HepG2 (cell line): ENCODE measurements at regions not wholly inside any gene's neighbourhood (a gene's known extent, or its start where the extent isn't known, plus 50 kb on each side); places are given as distances from the start of the nearest gene placed in this dataset.

Source experiments
- ATAC-seq: fragments of 200-7000 bp; cut with Tn5 transposase; 3 replicates; pipeline ENCODE4 v1.9.1; 2020; ENCODE audit warnings: mild to moderate bottlenecking, moderate library complexity
- BruUV-seq: library from RNA; stranded (reverse); fragments of 400-500 nt; replicated peaks from 2 replicates; lab custom pipeline; 2021; lab: Mats Ljungman, UMichigan
- CTCF ChIA-PET: fragments of 300-600 bp; formaldehyde crosslinking; extraction: SDS; loops from one replicate; lab custom pipeline; 2021; ENCODE audit warnings: low total read pairs, inconsistent platforms, low intra/inter-chr PET ratio; lab: Yijun Ruan, JAX
- POLR2A ChIA-PET: fragments of 350-600 bp; sonication (Branson Sonifier 250); formaldehyde crosslinking; loops from one replicate; lab custom pipeline; 2020; ENCODE audit warnings: antibody characterized with exemption, inconsistent platforms; lab: Yijun Ruan, JAX
- DNase-seq: peaks from one replicate; pipeline ENCODE4 v3.0.0-alpha.2; 2015; ENCODE audit warnings: low spot score
- FAIRE-seq: peaks from 3 replicates; lab custom pipeline; 2011; peaks lifted over from hg19 to GRCh38; lab: Jason Lieb, UNC
- H2AFZ ChIP-seq: one replicate; pipeline ENCODE4 v1.6.1; 2011; ENCODE audit warnings: low read length, inconsistent platforms
- H3K27ac ChIP-seq: fragments of 300-600 bp; 3 replicates; pipeline ENCODE4 v1.8.0; 2011; ENCODE audit warnings: mixed run types, mild to moderate bottlenecking, mixed read lengths, low read length, inconsistent platforms; ENCODE audit not compliant: insufficient read depth; ENCODE audit errors: extremely low read length
- H3K27me3 ChIP-seq, 2 experiments: fragments of 200-600 bp in 1 of 2; 2 replicates in 1 of 2; 3 replicates in 1 of 2; pipeline versions ENCODE4 v1.6.0 to v1.8.0; 2011; ENCODE audit warnings: low read length in 2 of 2, mild to moderate bottlenecking in 2 of 2, moderate library complexity in 2 of 2, inconsistent platforms in 1 of 2; ENCODE audit not compliant: insufficient read depth in 2 of 2, control insufficient read depth in 1 of 2
- H3K36me3 ChIP-seq, 2 experiments: fragments of 200-600 bp in 1 of 2; replicated peaks in 1 of 2; 2 replicates in 1 of 2; 3 replicates in 1 of 2; pipeline versions ENCODE4 v1.5.1 to v1.8.0; 2011; ENCODE audit warnings: low read length in 2 of 2, inconsistent platforms in 1 of 2; ENCODE audit not compliant: insufficient read depth in 2 of 2, control insufficient read depth in 1 of 2
- H3K4me1 ChIP-seq: 2 replicates; pipeline ENCODE4 v1.5.1; 2012; ENCODE audit warnings: low read length, inconsistent platforms; ENCODE audit not compliant: insufficient read depth
- H3K4me2 ChIP-seq: 2 replicates; pipeline ENCODE4 v1.6.0; 2011; ENCODE audit warnings: low read depth, low read length, inconsistent platforms
- H3K4me3 ChIP-seq, 3 experiments: fragments of 200-600 bp in 1 of 3; sonication (generic), shearing (Covaris generic) in 1 of 3; replicated peaks in 1 of 3; 2 replicates each; pipeline ENCODE4 v1.5.1; 2011 to 2016; ENCODE audit warnings: low read length in 3 of 3, inconsistent platforms in 2 of 3, low read depth in 2 of 3, mild to moderate bottlenecking in 2 of 3, control low read depth in 1 of 3, mixed read lengths in 1 of 3; ENCODE audit not compliant: insufficient read depth in 1 of 3
- H3K79me2 ChIP-seq: one replicate; pipeline ENCODE4 v1.6.1; 2011; ENCODE audit warnings: low read length, inconsistent platforms; ENCODE audit not compliant: insufficient read depth
- H3K9ac ChIP-seq: 2 replicates; pipeline ENCODE4 v1.6.0; 2011; ENCODE audit warnings: mild to moderate bottlenecking, low read depth, low read length, inconsistent platforms; ENCODE audit not compliant: insufficient read depth
- H3K9me3 ChIP-seq: 2 replicates; pipeline ENCODE4 v1.5.1; 2012; ENCODE audit warnings: mild to moderate bottlenecking, low read length
- H4K20me1 ChIP-seq: 2 replicates; pipeline ENCODE4 v1.6.0; 2011; ENCODE audit warnings: inconsistent platforms, mild to moderate bottlenecking, low read length, moderate library complexity; ENCODE audit not compliant: insufficient read depth
- E2F2 ChIP-seq: sonication (generic); formaldehyde crosslinking; IDR thresholded peaks from 2 replicates; pipeline ENCODE4 v1.4.0; 2020; ENCODE audit warnings: missing genetic modification reagents, borderline replicate concordance
- KDM3A ChIP-seq: IDR thresholded peaks from 2 replicates; pipeline ENCODE4 v1.6.1; 2018; ENCODE audit warnings: low read depth, missing compliant biosample characterization
- MED13 ChIP-seq: sonication (generic); formaldehyde crosslinking; IDR thresholded peaks from 2 replicates; pipeline ENCODE4 v1.5.0; 2020; ENCODE audit warnings: missing genetic modification reagents
- RARA ChIP-seq: IDR thresholded peaks from 2 replicates; pipeline ENCODE4 v1.6.1; 2016; ENCODE audit warnings: missing genetic modification reagents, missing compliant biosample characterization
- RXRA ChIP-seq: sonication (generic); formaldehyde crosslinking; IDR thresholded peaks from 2 replicates; pipeline ENCODE4 v1.5.1; 2020; ENCODE audit warnings: missing genetic modification reagents
- ZBTB20 ChIP-seq: sonication (generic); formaldehyde crosslinking; IDR thresholded peaks from 2 replicates; pipeline ENCODE4 v1.8.1; 2023; ENCODE audit warnings: missing genetic modification reagents, low read depth, mild to moderate bottlenecking, borderline replicate concordance
- ZNF180 ChIP-seq: sonication (generic); formaldehyde crosslinking; IDR thresholded peaks from 2 replicates; pipeline ENCODE4 v1.4.0; 2020; ENCODE audit warnings: low read depth, missing genetic modification reagents, borderline replicate concordance
- ZNF331 ChIP-seq: sonication (generic); formaldehyde crosslinking; IDR thresholded peaks from 2 replicates; pipeline ENCODE4 v1.4.0; 2020; ENCODE audit warnings: missing genetic modification reagents
- ZNF546 ChIP-seq: sonication (generic); formaldehyde crosslinking; conservative IDR thresholded peaks from 2 replicates; pipeline ENCODE4 v1.8.1; 2023; ENCODE audit warnings: mild to moderate bottlenecking, missing genetic modification reagents
- ZNF609 ChIP-seq: sonication (generic); formaldehyde crosslinking; IDR thresholded peaks from 2 replicates; pipeline ENCODE4 v1.4.0; 2020; ENCODE audit warnings: mild to moderate bottlenecking, missing genetic modification reagents, borderline replicate concordance
- ZNF780A ChIP-seq: sonication (generic); formaldehyde crosslinking; IDR thresholded peaks from 2 replicates; pipeline ENCODE4 v1.8.0; 2022; ENCODE audit warnings: mild to moderate bottlenecking, missing genetic modification reagents, moderate library complexity
- WGBS: methylation state at CpG from one replicate; pipeline ENCODE4 v1.1.6; 2017; ENCODE audit warnings: low lambda C conversion rate; 5-methylcytosine and 5-hydroxymethylcytosine counted together
- in situ Hi-C: cut with HindIII; loops from 2 replicates; pipeline ENCODE4 v1.10.0; 2017; ENCODE audit warnings: low pct_unique_long_range_greater_than_20kb; ENCODE audit not compliant: extremely low pct_ligation_motif_present
- intact Hi-C: fragments of 100-400 bp; cut with micrococcal nuclease; formaldehyde crosslinking; loops from one replicate; pipeline ENCODE4 v1.10.0; 2022; ENCODE audit not compliant: unreplicated experiment

GRCh38 chr11:25183411-25183810 lies 686.6 kb downstream of the LUZP2 start:
- Histone ChIP-seq H3K4me2 (no peak overlapping the region), H3K27me3 (no peaks in the 10 kb centered on the region), H3K4me1 (no peaks in the 10 kb centered on the region), H3K9me3 (peaks cover 55% of the 10 kb centered on the region), H3K4me3 (no peak overlapping the region), H3K9ac (no peak overlapping the region), H4K20me1 (no peaks in the 10 kb centered on the region), H3K79me2 (no peaks in the 10 kb centered on the region), H2AFZ (no peak overlapping the region), H3K27ac (no peak overlapping the region), H3K36me3 (no peaks in the 10 kb centered on the region)
- in situ Hi-C loops = no loop called here
- WGBS = 0% methylated on average over 1 of the region's 1 CpG
- intact Hi-C loops = no loop called here
- CTCF ChIA-PET = no interaction called here
- FAIRE-seq (no peak), ATAC-seq (no peak), DNase-seq (no peak)
- POLR2A ChIA-PET = no interaction called here
- TF ChIP-seq ZBTB20 (CRISPR knock-in tag) = no peak
- no peak for TF ChIP-seq RARA (CRISPR knock-in tag)
- no peak for TF ChIP-seq E2F2 (CRISPR knock-in tag)
- TF ChIP-seq RXRA (CRISPR knock-in tag) = no peak
- no peak for TF ChIP-seq ZNF180 (CRISPR knock-in tag)
- no peak for TF ChIP-seq ZNF609 (CRISPR knock-in tag)
- no peak for TF ChIP-seq ZNF546
- TF ChIP-seq MED13 (CRISPR knock-in tag) = no peak
- no peak for TF ChIP-seq ZNF780A (CRISPR knock-in tag)
- no peak for TF ChIP-seq ZNF331 (CRISPR knock-in tag)
- no peak for TF ChIP-seq KDM3A
- no TSS peak for BruUV-seq
